Esophagus squamous epithelium (tissue), 5 donors: ENCODE measurements at regions not wholly inside any gene's neighbourhood (a gene's known extent, or its start where the extent isn't known, plus 50 kb on each side); places are given as distances from the start of the nearest gene placed in this dataset.

ENCODE experiments used
- DNase-seq: peaks from one replicate; lab custom pipeline; 2025; lab: John Stamatoyannopoulos, UW
- H3K27ac ChIP-seq, 4 donors: fragments of 200-600 bp; sonication (generic); one replicate each; pipeline ENCODE4 v1.5.1; 2016 to 2019; ENCODE audit warnings: mild to moderate bottlenecking in 1 of 4
- H3K27me3 ChIP-seq, 4 donors: fragments of 200-600 bp; sonication (generic); 1 replicate in 3 of 4; 2 replicates in 1 of 4; pipeline versions ENCODE4 v1.5.1 to v1.6.0; 2017 to 2021; ENCODE audit warnings: antibody characterized with exemption in 1 of 4
- H3K36me3 ChIP-seq, 3 donors: fragments of 200-600 bp; sonication (generic); one replicate each; pipeline ENCODE4 v1.5.1; 2016 to 2019
- H3K4me1 ChIP-seq, 3 donors: fragments of 200-600 bp; sonication (generic); one replicate each; pipeline ENCODE4 v1.5.1; 2017 to 2019
- H3K4me3 ChIP-seq, 4 donors: fragments of 200-600 bp; sonication (generic); 1 replicate in 3 of 4; 2 replicates in 1 of 4; pipeline ENCODE4 v1.5.1; 2016 to 2019; ENCODE audit warnings: mild to moderate bottlenecking in 2 of 4, moderate library complexity in 1 of 4
- H3K9me3 ChIP-seq, 3 donors: fragments of 200-600 bp; sonication (generic); one replicate each; pipeline ENCODE4 v1.5.1; 2016 to 2019
- POLR2A ChIP-seq, 4 donors: fragments of 450-650 bp; IDR thresholded peaks; one replicate each; pipeline ENCODE4 v1.6.1; 2017; ENCODE audit warnings: antibody characterized with exemption in 4 of 4, mild to moderate bottlenecking in 4 of 4, moderate library complexity in 3 of 4
- WGBS, 2 donors: methylation state at CpG; one replicate each; pipeline ENCODE4 v1.1.5; 2018; 5-methylcytosine and 5-hydroxymethylcytosine counted together
- intact Hi-C: fragments of 100-400 bp; cut with DNase I; formaldehyde crosslinking; loops from one replicate; pipeline ENCODE4 v1.15.0; 2022
- TF ChIP-seq, protein P1 (sequence below), 6 experiments: fragments of 450-650 bp in 4 of 6; fragments of 200-600 bp in 2 of 6; sonication (generic) in 2 of 6; IDR thresholded peaks; one replicate each; pipeline ENCODE4 v1.5.1; 2016 to 2019; ENCODE audit warnings: antibody characterized with exemption in 6 of 6, mild to moderate bottlenecking in 4 of 6, moderate library complexity in 4 of 6
- donor health status: DM: yes; HTN: yes; CAD: no.

DNA sequence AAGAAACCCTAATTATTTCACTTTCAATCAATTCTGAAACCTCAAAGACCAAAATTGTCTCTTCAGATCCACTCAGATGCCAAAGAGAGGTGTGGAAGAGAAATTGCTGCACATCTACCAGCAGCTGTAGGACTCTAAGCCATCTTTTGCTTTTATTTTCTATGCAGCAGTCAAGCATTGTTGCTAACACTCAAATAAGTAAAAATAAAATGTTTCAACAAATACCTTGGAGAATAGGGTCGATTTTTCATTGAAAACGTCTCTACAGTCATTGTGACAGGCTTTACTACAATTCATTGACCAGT, 66.4 kb upstream of the CFAP20DC start:
- 67 to 72% methylated on average over 2 of the region's 2 CpGs for WGBS, 2 donors
- no peak for TF ChIP-seq POLR2A (IDR thresholded peaks at IDR 0.05)
- TF ChIP-seq, protein P1, sequence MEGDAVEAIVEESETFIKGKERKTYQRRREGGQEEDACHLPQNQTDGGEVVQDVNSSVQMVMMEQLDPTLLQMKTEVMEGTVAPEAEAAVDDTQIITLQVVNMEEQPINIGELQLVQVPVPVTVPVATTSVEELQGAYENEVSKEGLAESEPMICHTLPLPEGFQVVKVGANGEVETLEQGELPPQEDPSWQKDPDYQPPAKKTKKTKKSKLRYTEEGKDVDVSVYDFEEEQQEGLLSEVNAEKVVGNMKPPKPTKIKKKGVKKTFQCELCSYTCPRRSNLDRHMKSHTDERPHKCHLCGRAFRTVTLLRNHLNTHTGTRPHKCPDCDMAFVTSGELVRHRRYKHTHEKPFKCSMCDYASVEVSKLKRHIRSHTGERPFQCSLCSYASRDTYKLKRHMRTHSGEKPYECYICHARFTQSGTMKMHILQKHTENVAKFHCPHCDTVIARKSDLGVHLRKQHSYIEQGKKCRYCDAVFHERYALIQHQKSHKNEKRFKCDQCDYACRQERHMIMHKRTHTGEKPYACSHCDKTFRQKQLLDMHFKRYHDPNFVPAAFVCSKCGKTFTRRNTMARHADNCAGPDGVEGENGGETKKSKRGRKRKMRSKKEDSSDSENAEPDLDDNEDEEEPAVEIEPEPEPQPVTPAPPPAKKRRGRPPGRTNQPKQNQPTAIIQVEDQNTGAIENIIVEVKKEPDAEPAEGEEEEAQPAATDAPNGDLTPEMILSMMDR (IDR thresholded peaks at IDR 0.05), result no peak
- no peaks in the 10 kb centered on the region for H3K9me3 ChIP-seq
- H3K36me3 ChIP-seq, result no peaks in the 10 kb centered on the region
- no peaks in the 10 kb centered on the region for H3K27me3 ChIP-seq
- DNase-seq, result no peak
- H3K4me3 ChIP-seq, result no peak overlapping the region
- H3K27ac ChIP-seq, result no peak overlapping the region
- intact Hi-C loops, result no loop called here
- peaks cover 0 to 4% (median 0%) of the 10 kb centered on the region in 3 donors for H3K4me1 ChIP-seq

DNA sequence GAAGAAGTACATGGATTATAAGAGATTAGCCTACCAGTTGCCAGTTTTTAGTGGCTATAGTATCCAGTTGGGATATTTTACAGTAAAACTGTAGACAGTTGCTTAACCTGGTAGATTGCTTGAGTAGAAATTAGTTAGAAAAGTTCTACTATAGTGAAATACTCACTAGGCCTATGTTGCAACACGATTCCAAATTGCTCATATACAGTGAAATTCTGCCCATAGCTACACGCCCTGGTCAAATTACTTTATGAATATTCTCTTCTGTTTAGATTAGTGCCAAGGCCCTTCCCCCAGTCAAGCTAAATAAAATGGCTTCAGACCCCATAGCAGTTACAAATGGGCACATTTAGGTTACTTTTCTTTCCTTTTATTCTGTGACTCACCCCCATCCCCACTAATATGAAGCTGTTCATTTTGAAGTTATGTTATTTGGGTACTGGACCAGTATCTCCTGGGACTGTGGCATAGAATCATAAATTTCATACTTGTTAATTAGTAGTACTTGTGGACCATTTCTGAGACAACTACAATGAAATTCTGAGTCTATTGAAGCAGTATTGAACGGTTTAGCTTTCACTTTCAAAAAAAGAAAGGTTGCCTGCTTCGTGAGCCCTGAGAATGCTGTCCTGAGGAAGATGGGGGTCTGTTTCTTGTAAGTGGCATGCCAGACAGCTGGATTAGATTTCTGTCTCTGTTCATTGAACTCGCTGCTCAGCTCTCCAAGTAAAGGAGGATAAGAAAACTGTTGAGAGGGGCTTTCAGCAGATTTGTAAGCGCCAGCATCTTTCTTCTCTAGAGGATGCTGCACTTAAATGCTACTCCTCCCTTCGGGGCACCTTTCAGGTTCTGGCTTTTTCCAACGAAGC, 65.8 kb upstream of the CFAP20DC start:
- intact Hi-C loops, result no loop called here
- Histone ChIP-seq H3K36me3 (no peaks in the 10 kb centered on the region), H3K27me3 (no peaks in the 10 kb centered on the region), H3K27ac (no peak overlapping the region), H3K4me1 (peaks cover 0 to 4% (median 0%) of the 10 kb centered on the region in 3 donors), H3K4me3 (no peak overlapping the region), H3K9me3 (no peaks in the 10 kb centered on the region)
- WGBS, 2 donors, result 70 to 75% methylated on average over 8 of the region's 8 CpGs
- no peak for DNase-seq
- TF ChIP-seq POLR2A (IDR thresholded peaks at IDR 0.05), result no peak
- TF ChIP-seq, protein P1 (IDR thresholded peaks at IDR 0.05), result no peak

DNA sequence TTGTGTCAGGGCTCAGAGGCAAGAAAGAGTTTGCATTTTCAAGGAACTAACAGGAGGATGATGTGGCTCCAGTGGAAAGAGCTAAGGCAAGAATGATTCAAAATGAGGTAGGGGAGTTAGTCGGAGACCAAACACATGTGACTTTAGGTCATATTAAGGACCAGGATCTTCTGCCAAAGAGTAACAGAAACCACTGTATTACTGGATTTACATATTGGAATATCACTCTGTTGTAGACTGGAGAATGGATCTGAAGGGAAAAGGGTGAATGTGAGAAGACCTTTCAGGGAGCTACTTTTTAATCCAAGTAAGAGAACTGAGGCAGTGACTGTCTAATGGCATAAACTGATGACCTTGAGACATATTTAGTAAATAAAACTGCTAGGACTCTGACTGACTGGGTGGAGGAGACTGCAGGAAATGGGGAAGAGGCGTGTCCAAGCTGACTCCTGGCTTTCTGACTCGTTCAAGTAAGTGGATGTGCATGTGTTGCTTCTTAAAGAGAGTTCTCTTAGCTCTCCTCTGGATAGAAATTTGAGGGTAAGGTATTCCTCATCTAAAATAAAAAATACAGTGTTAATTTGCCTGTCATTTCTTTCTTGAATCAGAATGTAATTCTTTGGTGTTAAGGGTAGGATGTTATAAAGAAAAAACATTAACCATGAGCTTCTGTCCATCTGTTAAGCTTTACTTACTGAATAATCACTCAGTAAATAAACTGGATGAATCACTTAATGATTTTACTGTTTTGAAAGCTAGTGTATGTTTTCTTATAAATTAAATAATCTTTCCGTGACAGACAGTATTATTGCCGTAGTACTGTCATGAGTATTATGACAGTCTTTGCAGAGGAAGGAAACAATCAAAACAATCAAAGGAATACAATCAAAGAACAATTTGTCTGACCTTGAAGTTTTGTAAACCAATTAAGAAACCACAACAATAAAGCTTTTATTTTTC, 58.3 kb upstream of the CFAP20DC start:
- Histone ChIP-seq H3K4me3 (no peak overlapping the region), H3K36me3 (no peaks in the 10 kb centered on the region), H3K27ac (no peak overlapping the region), H3K27me3 (no peaks in the 10 kb centered on the region), H3K4me1 (peaks cover 0 to 8% (median 0%) of the 10 kb centered on the region in 3 donors), H3K9me3 (no peaks in the 10 kb centered on the region)
- intact Hi-C loops, result no loop called here
- TF ChIP-seq, protein P1 (IDR thresholded peaks at IDR 0.05), result no peak
- no peak for TF ChIP-seq POLR2A (IDR thresholded peaks at IDR 0.05)
- DNase-seq, result no peak
- 48 to 54% methylated on average over 5 of the region's 5 CpGs for WGBS, 2 donors

DNA sequence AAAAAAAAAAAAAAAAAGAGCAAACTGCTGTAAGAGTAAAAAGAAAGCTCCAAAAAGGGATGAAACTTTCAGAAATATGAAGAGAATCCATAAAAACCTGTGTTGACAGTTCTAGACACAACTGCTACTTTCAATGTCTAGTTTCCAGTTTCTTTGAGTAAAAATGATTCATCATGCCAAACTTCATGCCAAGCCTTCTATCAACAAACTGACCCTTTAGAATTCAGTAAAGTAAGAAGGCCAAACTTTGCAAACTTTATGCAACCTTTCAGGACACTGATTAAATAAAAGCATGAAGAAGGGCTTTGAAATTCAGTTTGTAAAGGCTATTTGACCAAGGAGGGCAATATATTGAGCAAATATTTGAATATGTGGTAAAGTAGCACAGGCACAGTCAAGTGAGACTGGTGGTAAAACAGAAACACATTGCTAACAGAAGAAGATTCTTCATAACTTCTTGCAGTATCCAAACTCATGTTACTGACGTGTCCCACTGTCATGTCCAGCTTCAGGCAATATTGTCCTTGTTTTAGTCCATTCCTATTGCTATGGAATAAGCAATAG, 56.3 kb upstream of the CFAP20DC start:
- Histone ChIP-seq H3K27ac (no peak overlapping the region), H3K9me3 (no peaks in the 10 kb centered on the region), H3K36me3 (no peaks in the 10 kb centered on the region), H3K4me1 (peaks cover 0 to 18% (median 4%) of the 10 kb centered on the region in 3 donors), H3K4me3 (no peak overlapping the region), H3K27me3 (no peaks in the 10 kb centered on the region)
- DNase-seq, result no peak
- intact Hi-C loops, result no loop called here
- TF ChIP-seq POLR2A (IDR thresholded peaks at IDR 0.05), result no peak
- TF ChIP-seq, protein P1 (IDR thresholded peaks at IDR 0.05), result no peak
- 82 to 91% methylated on average over 1 of the region's 1 CpG for WGBS, 2 donors
